ENCODE measurements at regions not wholly inside any gene's neighbourhood (a gene's known extent, or its start where the extent isn't known, plus 50 kb on each side); places are given as distances from the start of the nearest gene placed in this dataset.
"Not testable (repeated sequence)": the region's sequence is repeated elsewhere in the genome, so short reads cannot be mapped to it uniquely, and the experiment has no call there.

DNA sequence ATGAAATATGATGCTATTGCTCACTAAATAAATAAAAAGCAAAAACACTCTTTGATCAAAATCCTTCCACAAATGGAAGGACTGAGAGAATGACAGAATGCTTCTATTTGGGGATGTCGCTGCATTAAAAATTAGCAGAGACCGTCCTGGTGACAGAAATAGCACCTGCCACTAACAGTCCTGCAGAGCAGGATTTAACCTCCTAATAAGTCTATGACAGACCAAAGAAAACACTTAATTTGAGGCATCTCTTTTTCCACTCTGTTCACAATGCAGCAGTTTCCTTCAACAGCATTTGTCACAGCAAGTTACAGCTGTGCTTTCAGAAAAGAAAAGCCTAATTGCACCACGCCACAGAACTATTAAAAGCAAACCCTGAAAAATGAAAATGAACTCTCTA is 140.6 kb upstream of the BEND6 start:
- ATAC-seq, result no peak
- no peak overlapping the region for H2AFZ ChIP-seq
- no peak overlapping the region for H3K4me3 ChIP-seq
- H3K9me2 ChIP-seq (ENCODE audit: insufficient read depth), result no peaks in the 10 kb centered on the region
- no peak overlapping the region for H3K4me2 ChIP-seq
- no peak overlapping the region for H3K27ac ChIP-seq (ENCODE audit: low read depth)
- peaks cover 19% of the 10 kb centered on the region for H4K20me1 ChIP-seq (replicated peaks; ENCODE audit: insufficient read depth)
- Mint-ChIP-seq H3K4me1 (peaks cover 33% of the 10 kb centered on the region), H3K27me3 (ENCODE audit: insufficient read depth, low read depth, poor library complexity) (no peaks in the 10 kb centered on the region), H3K9me3 (no peaks in the 10 kb centered on the region), H3K36me3 (ENCODE audit: low read depth) (no peaks in the 10 kb centered on the region), H3K4me3 (no peak overlapping the region), H3K27ac (no peak overlapping the region)
- TF ChIP-seq, protein P1, sequence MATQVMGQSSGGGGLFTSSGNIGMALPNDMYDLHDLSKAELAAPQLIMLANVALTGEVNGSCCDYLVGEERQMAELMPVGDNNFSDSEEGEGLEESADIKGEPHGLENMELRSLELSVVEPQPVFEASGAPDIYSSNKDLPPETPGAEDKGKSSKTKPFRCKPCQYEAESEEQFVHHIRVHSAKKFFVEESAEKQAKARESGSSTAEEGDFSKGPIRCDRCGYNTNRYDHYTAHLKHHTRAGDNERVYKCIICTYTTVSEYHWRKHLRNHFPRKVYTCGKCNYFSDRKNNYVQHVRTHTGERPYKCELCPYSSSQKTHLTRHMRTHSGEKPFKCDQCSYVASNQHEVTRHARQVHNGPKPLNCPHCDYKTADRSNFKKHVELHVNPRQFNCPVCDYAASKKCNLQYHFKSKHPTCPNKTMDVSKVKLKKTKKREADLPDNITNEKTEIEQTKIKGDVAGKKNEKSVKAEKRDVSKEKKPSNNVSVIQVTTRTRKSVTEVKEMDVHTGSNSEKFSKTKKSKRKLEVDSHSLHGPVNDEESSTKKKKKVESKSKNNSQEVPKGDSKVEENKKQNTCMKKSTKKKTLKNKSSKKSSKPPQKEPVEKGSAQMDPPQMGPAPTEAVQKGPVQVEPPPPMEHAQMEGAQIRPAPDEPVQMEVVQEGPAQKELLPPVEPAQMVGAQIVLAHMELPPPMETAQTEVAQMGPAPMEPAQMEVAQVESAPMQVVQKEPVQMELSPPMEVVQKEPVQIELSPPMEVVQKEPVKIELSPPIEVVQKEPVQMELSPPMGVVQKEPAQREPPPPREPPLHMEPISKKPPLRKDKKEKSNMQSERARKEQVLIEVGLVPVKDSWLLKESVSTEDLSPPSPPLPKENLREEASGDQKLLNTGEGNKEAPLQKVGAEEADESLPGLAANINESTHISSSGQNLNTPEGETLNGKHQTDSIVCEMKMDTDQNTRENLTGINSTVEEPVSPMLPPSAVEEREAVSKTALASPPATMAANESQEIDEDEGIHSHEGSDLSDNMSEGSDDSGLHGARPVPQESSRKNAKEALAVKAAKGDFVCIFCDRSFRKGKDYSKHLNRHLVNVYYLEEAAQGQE (IDR thresholded peaks at IDR 0.05; ENCODE audit: unreplicated experiment), result no peak
- no peak for TF ChIP-seq EZH2phosphoT487 (IDR thresholded peaks at IDR 0.05; ENCODE audit: unreplicated experiment)
- TF ChIP-seq, protein P2, sequence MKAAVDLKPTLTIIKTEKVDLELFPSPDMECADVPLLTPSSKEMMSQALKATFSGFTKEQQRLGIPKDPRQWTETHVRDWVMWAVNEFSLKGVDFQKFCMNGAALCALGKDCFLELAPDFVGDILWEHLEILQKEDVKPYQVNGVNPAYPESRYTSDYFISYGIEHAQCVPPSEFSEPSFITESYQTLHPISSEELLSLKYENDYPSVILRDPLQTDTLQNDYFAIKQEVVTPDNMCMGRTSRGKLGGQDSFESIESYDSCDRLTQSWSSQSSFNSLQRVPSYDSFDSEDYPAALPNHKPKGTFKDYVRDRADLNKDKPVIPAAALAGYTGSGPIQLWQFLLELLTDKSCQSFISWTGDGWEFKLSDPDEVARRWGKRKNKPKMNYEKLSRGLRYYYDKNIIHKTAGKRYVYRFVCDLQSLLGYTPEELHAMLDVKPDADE (IDR thresholded peaks at IDR 0.05), result no peak
- TF ChIP-seq ZNF114 (CRISPR knock-in tag; IDR thresholded peaks at IDR 0.05), result no peak
- no peak for TF ChIP-seq NANOG (IDR thresholded peaks at IDR 0.05; ENCODE audit: borderline replicate concordance)
- TF ChIP-seq POLR2AphosphoS5 (IDR thresholded peaks at IDR 0.05; ENCODE audit: low read depth), result no peak
- no peaks in the 10 kb centered on the region for H3K36me3 ChIP-seq (ENCODE audit: insufficient read depth)
- no peaks in the 10 kb centered on the region for H3K27me3 ChIP-seq (ENCODE audit: insufficient read depth)
- no peak for DNase-seq (ENCODE audit: low spot score)
- H3F3A ChIP-seq (replicated peaks; ENCODE audit: low read depth), result no peaks in the 10 kb centered on the region
- H3K4me1 ChIP-seq (ENCODE audit: insufficient read depth), result peaks cover 37% of the 10 kb centered on the region
- peaks cover 99% of the 10 kb centered on the region for H3K79me2 ChIP-seq (replicated peaks; ENCODE audit: insufficient read depth)

DNA sequence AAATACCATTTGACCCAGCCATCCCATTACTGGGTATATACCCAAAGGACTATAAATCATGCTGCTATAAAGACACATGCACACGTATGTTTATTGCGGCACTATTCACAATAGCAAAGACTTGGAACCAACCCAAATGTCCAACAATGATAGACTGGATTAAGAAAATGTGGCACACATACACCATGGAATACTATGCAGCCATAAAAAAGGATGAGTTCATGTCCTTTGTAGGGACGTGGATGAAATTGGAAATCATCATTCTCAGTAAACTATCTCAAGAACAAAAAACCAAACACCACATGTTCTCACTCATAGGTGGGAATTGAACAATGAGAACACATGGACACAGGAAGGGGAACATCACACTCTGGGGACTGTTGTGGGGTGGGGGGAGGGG is 142.1 kb upstream of the BEND6 start:
- not testable (repeated sequence) for H3F3A ChIP-seq (replicated peaks; ENCODE audit: low read depth); ATAC-seq; H3K27ac Mint-ChIP-seq; H3K27ac ChIP-seq (ENCODE audit: low read depth); H3K36me3 ChIP-seq (ENCODE audit: insufficient read depth); H3K4me2 ChIP-seq; H3K9me2 ChIP-seq (ENCODE audit: insufficient read depth); H3K36me3 Mint-ChIP-seq (ENCODE audit: low read depth); H3K9me3 Mint-ChIP-seq; H3K4me3 ChIP-seq; H3K27me3 ChIP-seq (ENCODE audit: insufficient read depth); H3K27me3 Mint-ChIP-seq (ENCODE audit: insufficient read depth, low read depth, poor library complexity); H3K4me3 Mint-ChIP-seq; H2AFZ ChIP-seq; DNase-seq (ENCODE audit: low spot score)
- H3K4me1 Mint-ChIP-seq, result peaks cover 32% of the 10 kb centered on the region
- H3K4me1 ChIP-seq (ENCODE audit: insufficient read depth), result peaks cover 34% of the 10 kb centered on the region
- peaks cover 24% of the 10 kb centered on the region for H4K20me1 ChIP-seq (replicated peaks; ENCODE audit: insufficient read depth)
- H3K79me2 ChIP-seq (replicated peaks; ENCODE audit: insufficient read depth), result peaks cover 99% of the 10 kb centered on the region

All from GM23338 (cell line).